Dermis microvascular lymphatic vessel endothelial cell (primary cell): ENCODE measurements at regions not wholly inside any gene's neighbourhood (a gene's known extent, or its start where the extent isn't known, plus 50 kb on each side); places are given as distances from the start of the nearest gene placed in this dataset.
"Not testable (repeated sequence)": the region's sequence is repeated elsewhere in the genome, so short reads cannot be mapped to it uniquely, and the experiment has no call there.

ENCODE experiments used
- DNase-seq, 2 donors: peaks; one replicate each; pipeline versions ENCODE4 v3.0.0 to v3.0.0-alpha.2; 2010; ENCODE audit warnings: low read depth in 2 of 2

DNA sequence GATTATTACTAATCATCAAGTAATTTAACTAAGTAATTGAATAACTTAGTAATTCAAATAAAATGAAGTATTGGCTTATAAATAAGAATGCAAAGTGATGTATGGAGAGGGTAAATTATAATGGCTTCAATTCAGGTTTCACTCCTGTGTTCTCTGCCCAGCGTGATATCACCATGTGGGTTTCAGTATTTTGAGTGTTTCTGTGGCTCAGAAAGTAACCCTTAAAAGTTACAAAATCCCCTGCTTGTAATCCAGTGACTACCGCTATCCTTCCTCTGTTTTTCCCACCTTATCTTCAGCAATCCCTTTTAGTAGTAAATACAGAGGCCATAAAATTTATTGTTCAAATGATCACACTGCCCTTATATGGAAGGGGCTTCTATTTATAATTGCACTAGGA is 316.4 kb upstream of the CFAP20DC start:
- DNase-seq, result no peak

DNA sequence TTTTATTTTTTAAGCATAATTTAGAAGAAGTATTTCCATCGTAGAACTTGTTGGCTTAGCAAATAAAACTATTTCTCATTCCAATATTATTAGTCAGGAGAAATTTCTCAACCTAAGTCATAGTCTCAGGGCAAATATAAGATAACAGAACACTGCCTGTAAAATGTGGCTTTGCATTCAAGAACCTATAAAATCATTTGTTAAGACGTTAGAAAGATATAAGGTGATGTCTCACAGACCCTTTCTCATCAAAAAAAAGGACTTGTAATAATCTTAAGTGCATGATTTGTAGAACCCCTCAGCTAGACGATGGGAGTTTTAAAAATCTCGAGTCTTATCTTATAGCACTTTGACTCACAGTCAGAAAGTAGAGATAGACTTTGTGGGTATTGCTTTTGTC is 314.7 kb upstream of the CFAP20DC start:
- DNase-seq, result no peak

DNA sequence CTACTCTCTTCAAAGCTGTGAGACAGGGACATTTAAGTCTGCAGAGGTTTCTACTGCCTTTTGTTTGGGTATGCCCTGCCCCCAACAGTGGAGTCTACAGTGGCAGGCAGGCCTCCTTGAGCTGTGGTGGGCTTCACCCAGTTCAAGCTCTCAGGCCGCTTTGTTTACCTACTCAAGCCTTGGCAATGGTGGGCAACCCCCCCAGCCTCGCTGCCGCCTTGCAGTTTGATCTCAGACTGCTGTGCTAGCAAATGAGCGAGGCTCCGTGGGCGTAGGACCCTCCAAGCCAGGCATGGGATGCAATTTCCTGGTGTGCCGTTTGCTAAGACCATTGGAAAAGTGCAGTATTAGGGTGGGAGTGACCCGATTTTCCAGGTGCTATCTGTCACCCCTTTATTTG is 310.5 kb upstream of the CFAP20DC start:
- DNase-seq, result not testable (repeated sequence)

DNA sequence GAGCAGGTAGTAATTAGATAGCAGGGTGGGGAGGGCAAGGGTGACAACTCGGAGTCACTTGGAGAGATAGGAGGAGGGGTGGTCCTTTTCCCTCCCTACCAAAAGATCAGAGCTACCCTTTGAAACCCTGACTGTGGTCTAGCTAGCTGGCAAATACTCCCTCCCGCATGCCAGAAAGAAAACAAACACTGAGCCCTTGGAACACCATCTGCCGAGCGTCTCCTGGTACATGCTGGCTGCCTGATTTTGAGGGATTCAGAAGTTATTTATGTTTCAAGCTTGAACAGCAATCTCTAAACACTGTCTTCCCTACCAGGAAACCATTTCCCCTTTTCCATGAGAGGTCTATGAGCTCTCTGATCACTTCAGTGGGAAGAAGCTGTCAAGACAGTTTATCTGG is 291.6 kb upstream of the CFAP20DC start:
- DNase-seq, result no peak

DNA sequence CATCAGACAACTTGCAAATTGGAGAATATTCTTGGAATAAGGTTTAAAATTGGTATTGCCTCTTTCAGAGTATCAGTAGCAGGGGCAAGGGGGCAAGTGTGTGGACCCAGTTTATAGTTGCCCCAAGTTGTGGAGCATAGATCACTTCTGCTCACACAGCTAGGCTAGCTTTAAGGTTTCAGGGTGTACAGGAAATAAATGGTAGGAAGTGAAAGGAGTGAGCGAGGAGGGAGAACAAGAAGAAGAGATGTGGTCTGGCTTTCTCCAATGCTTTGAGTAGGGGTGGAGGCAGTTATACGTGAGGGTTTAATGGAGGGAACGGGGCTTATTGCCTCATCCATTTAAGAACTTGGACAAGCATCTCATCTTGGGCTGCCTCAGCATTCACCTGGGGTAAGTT is 290.0 kb upstream of the CFAP20DC start:
- DNase-seq, result no peak

DNA sequence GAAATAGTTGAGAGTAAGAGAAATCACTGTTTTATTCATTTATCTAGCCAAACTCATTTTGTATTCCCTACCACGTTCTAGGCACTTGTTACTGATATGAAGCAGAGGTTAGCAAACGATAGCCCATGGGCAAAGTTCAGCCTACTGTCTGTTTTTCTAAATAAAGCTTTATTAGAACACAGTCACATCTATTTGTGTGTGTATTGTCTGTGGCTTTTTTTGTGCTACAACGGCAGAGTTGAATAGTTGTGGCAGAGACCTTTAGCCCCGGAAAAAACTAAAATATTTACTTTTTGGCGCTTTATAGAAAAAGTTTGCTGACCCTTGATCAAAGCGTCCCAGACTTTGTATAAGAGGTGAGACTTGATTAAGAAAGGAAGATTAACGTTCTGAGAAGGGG is 289.1 kb upstream of the CFAP20DC start:
- DNase-seq, result no peak

DNA sequence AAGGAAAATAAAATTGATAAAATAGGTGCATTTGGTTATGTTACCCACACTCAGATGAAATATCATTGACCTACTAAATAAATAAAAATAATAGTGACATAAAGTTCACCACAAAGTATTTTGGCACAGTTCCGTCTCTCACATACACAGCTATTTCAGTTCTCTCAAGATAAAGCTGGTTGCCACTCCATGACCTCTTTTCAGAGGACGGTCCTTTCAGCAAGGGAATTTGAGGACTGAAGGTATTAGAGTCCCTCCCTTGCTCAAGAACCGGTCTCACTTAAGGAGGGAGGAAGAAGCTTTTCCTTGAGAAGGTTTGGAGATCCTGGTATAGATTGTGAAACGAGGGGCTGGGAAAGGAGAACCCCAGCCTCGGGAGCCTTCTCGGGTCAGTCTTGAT is 285.5 kb upstream of the CFAP20DC start:
- no peak for DNase-seq

DNA sequence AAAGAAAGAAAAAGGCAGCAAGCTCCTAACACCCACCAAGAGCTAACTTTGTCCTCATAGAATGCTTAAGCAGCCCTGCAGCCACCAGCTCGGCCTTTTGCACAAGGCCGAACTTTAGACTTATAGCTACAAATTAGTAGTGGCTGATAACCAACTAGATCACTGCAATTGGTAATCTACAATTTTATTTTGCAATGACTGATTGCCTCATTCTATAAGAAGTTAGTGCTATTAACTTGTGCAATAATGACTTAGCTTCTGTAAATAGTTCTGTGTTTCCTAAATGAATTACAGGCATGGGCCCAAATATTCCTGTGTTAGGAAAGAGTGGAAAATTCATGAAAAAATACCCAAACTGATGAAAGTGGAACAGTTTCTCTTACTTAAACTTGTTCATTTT is 284.8 kb upstream of the CFAP20DC start:
- no peak for DNase-seq

DNA sequence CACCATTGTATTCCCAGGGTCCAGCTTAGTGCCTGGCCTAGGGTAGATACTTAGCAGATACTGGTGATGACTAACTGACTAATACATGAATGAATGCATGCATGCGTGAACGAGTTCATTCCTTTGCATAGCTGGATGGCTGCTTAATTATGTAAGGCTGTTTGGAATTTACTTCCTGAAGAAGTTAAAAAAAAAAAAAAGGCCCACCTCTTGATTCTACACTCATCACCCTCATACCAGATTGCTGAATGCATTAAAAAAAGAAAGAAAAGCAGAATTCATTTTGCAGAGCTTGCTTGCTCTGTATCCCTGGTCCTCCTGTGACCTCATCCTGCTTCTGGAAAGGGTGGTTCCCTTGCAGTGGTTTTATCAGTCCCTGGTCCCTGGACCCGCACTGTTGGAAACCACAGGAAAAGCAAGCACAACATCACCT is 277.6 kb upstream of the CFAP20DC start:
- DNase-seq, result no peak

DNA sequence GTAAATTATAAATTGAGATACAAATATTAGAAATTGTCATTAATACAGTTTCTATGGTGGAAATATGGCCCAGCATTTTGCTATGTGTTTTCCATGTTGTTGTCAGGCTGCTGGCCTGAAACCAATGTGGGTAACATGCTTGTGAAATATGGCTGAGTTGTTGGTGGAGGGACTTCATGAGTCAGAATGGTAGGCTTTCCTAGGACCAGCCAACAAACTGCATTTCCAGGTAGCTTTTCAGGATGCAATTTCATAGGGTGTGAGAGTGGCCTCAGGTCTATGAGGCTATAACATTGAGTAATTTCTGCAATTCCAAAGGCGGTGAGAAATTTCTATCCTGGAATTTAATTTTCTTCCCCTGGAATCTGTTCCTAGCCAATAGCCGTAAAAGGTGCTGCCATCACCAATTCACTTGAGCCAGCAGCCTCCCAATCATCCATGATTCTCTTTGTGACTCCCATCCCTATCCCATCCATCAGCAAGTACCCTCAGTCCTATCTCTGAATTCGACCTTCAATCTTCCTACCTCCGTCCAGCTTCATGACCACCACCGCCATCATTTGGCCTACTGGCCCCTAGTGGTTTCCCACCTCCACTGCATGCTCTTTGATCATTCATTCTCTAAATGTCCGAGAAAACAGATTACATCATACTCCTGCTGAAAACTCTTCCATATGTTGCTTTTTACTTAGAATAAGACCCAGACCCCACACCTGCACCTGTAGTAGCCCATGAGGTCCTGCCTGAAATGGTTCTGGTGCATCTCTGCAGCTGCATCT is 276.6 kb upstream of the CFAP20DC start:
- no peak for DNase-seq

DNA sequence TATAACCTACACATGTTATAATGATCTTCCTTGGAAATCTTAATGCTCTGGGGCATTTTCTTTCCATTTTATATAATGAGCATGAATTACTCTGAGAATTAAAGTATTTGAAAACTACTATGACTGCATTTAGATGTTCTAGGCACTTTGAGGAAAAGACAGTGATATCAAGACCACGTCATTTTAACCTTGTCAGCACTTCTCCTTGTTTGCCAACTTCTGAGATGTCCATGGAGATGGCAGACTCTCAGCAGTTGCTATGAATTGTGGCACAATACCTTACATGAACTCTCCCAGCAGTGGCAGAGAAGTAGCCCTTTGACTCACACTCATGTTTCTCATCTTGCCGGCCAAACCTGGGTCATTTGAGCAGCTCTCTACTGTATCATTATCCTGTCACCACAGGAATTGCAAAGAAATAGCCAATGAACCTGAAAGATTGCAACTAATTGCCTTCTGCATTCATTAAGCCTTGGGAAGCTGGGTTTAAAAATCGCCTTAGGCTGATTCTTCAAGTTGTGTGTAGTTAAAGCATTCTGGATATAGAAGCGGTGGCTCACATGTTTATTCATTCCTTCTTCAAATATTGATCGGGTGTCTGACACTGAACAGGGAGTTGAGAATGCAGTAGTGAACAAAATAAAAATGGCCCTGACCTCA is 272.2 kb upstream of the CFAP20DC start:
- DNase-seq, result no peak

DNA sequence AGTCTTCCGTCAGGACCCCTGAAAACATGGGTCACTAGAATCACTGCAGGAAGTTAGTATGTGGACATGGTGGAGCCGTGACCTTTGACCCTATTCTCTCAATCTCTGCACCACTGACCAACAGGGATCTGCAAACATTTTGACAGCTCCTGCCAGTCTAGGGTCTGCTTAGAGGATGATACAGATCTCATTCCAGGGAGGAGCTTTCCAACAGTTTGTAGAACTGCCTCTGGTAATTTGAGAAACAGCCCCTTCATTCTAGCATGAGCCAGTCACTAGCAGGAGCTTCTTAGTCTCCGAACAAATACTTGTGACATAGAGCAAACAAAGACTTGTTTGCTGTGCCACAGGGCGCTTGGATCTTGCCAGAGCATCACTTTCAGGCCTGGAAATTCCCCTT is 270.3 kb upstream of the CFAP20DC start:
- DNase-seq, result no peak

DNA sequence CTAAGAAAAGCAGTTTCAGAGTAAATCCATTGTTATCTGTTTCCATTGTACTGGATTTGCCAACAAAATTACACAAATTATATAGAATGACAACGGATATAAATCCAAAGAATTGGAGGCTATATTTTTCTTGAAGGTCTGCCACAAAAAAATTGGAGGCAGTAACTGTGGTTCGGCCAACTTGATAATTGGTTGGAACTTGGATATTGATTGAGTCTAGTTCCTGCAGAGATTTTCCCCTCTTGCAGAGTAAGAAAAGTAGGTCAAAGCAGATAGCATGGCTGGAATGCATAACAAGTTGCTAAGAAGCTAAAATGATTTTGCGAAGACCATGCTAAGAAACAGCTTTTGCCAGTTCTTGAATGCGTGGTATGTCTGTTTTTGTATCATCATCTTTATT is 269.6 kb upstream of the CFAP20DC start:
- DNase-seq, result no peak

DNA sequence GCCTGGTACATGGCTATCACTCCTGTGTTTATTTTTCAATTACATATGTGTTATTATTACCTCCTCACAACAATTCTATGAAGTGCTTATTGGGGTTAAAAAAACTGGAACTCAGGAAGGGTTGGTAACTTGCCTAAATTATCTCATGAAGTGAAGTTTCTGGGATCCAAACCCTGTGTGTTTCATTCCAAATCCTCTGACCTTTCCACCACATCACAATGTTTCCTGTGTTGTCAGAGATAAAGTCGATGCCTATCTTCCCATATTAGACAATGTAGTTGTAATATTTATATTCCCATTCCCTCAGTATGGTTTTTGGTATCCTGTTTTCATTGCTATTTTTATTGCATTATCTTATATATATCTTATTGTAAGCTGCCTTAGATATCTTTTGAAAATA is 269.1 kb upstream of the CFAP20DC start:
- no peak for DNase-seq

DNA sequence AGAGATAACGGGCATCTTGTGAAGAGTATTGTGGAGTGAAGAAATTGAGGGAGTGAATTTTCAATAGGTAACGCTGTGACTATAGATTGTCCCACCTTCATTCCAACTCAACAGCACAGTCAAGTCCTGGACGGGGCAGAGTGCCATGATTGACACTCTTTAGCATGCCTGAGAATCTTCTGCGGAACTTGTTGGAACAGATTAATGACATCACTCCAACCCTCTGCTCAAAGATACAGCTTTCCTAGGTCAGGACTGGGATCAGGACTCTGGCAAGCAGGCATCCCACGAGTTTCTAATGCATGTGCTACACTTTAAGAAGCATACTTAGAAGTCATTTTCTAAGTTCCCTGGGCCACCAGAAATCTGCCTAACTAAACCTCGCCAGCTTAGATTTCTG is 267.6 kb upstream of the CFAP20DC start:
- no peak for DNase-seq

DNA sequence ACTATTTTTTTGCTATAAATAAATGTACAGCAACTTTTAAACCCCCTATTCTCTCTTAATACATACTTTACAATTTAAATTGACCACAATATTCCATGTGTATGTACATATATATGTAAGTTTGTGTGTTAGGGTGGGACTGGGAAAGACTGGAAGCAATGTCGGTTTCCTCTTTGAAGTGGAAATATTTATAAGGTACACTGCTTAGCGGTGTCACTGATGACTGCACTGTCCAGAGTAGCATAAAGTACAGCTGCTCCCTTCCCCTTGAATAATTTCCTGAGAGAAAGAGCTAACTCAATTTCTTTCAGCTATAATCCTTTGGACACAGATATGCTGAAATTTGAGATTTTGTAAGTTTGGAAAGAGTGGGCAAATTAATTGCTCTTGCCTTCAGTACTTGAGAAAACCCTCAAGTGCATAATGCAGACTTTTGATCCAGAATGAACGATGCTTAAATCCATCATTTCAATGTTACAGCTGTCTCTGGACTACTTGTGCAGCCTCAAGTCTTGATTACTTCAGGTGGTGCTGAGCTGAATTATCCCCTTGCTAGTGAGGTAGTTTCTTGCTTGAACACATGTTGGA is 267.0 kb upstream of the CFAP20DC start:
- DNase-seq, result no peak

DNA sequence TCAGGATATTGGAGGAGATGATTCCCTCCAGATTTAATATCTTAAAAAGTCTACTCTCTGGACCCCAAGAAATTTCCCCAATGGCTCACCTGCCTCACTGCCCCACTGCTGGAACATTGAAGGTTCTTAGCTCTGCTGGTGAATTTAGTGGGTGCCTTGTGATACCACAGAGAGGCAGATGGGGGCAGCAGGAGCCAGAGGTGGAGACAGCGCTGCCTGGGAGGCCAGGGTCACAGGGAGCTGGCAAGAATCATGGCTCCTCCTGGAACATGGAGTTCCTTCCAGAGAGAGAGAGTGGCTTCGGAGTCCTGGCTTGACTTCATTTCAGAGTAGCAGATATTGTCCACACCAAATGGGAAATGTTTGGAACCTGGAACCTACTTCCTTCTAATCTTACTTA is 263.5 kb upstream of the CFAP20DC start:
- no peak for DNase-seq

DNA sequence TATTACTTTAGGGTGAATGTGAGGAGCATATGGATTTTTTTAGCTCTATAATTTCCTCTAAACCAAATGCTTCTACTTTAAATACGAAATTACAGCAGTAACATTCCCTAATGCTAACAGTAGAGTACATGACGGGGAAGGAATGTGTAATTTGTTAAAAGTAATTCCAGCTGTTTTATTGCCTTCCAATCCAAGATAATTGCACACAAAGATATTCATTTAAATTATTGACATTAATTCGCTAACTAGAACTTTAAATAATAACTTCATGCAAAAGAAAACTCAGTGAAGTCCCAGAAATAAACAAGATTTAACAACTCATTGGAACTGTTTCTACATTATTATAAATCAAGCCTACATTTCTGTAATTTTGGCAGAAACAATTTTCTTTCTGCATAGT is 261.4 kb upstream of the CFAP20DC start:
- no peak for DNase-seq

DNA sequence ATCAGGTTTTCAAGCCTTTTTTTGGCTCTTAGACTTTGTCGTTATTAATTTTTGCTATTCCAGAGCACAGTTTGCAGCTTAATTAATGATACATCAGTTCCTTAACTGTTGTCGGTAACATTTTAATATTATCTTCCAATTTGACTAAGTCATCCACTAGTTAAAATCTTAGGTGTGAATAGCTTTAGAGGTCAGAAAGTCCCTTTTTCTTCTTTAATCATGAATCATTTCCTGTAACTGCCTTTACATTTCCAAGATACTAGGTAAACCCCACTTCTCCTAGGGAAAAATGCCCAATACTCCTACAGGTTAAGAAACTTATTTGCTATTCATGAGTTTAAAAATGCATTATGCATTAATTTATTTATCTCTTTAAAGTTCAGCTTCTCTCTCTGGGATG is 260.9 kb upstream of the CFAP20DC start:
- DNase-seq, result no peak

DNA sequence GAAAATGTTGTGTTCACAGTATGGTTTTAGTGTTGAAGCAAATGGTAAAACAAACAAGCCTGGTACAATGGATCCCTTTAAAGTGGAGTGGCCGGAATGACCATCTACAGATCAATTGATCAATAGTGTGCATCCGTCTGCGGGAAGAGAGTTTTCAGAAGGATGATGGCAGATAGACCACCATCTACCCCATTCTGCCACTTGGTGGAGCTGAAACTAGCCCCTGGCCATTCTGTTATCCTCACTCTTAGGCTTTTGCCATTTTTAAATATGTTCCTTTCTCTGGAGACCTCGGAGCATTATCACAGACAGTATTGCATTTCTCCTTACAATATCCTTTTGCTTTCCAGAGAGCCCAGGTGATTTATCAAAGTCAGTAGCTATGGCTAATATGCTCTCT is 258.9 kb upstream of the CFAP20DC start:
- DNase-seq, result no peak

DNA sequence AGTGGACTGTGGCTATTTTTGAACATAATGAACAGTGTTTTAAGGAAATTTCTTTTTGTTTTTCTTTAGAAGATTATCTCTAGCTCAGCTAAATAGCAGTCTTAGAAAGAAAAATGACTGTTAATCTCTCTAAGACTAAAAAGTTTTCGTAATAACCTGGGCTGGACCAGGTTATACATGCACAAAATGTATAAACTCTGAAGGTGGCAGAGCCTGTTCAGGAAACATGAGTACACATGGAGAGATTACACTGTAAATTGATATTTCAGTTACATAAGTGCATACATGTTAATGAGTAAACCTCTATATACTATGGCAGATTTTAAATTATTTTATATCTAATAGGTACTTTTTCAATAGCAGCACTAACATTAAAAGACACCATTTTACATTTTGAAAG is 258.2 kb upstream of the CFAP20DC start:
- no peak for DNase-seq

DNA sequence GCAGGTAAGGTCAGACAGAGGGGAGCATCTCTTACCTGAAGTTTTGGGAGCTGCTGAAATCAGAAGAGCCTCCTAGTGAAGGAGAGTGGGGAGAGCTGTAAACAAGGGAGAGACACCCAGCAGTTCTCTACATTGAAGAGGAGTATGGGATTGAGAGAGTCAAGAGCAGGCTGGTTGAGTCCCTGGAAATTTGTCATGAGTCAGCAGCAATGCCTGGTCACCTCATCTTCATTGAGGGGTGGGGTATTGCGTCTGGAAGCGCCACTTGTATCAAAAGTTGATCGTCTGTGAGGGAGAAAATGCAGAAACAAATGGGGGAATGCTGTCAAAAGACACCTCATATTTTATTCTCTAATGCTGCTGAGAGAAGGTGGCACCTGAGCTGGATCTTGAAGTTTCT is 256.6 kb upstream of the CFAP20DC start:
- no peak for DNase-seq

DNA sequence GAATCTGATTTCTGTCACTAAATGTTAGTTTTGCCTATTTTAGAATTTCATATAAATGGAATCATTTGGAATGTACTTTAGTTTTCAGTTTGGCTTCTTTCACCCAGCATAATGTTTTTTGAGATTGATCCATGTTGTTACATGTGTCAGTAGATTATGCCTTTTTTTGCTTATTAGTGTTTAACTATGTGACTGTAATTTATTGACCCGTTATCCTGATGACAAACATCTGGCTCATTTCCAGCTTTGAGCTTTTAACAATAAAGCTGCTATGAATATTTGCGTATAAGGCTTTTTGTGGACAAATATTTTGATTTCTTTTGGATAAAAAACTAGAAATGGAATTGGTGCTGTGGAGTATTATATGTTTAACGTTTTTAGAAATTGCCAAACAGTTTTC is 254.5 kb upstream of the CFAP20DC start:
- DNase-seq, result no peak
